ENCODE measurements at regions not wholly inside any gene's neighbourhood (a gene's known extent, or its start where the extent isn't known, plus 50 kb on each side); places are given as distances from the start of the nearest gene placed in this dataset.
A peak's percentile ranks its signal among the peaks of the same experiment; 100 is the strongest.

DNA sequence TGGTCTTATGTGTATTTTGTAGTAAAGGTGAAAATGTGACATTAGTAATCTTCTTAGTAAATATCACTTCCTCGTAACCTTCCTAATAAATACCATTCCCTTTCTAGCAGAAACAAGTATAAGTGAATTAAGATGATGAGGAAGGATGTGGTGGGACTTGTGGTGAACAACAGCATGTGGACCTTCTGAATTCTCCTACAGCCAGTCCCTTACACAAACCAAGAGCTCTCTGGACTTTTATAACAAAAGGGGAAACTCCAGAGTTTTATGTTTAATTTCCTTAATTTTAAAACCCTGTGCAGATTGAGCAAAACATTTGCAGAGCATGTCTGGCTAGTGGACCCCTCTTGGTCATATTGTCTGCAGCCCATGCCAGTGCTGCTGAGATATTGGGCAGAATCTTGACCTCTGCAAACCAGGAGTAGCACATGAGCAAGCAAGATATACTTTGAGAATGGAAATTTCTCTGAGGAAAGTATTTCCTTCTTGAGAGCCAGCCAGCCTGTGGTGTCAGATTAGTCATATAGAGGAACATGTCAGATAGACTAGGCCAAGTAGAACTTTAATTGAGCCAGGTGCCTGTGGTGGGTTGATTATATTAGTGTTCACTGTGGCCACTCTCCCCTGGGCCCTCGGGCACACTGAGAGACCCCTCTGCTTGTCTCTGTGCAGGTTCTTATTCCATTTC, 328.2 kb downstream of the DKK2 start:
- TF ChIP-seq, protein P1, sequence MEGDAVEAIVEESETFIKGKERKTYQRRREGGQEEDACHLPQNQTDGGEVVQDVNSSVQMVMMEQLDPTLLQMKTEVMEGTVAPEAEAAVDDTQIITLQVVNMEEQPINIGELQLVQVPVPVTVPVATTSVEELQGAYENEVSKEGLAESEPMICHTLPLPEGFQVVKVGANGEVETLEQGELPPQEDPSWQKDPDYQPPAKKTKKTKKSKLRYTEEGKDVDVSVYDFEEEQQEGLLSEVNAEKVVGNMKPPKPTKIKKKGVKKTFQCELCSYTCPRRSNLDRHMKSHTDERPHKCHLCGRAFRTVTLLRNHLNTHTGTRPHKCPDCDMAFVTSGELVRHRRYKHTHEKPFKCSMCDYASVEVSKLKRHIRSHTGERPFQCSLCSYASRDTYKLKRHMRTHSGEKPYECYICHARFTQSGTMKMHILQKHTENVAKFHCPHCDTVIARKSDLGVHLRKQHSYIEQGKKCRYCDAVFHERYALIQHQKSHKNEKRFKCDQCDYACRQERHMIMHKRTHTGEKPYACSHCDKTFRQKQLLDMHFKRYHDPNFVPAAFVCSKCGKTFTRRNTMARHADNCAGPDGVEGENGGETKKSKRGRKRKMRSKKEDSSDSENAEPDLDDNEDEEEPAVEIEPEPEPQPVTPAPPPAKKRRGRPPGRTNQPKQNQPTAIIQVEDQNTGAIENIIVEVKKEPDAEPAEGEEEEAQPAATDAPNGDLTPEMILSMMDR (IDR thresholded peaks at IDR 0.05; ENCODE audit: insufficient read depth, low read depth, low read length, missing control alignments): no peak
- no peak overlapping the region for H3K4me3 ChIP-seq (ENCODE audit: low read length)
- peak; percentile 42 for DNase-seq (ENCODE audit: low read depth)

DNA sequence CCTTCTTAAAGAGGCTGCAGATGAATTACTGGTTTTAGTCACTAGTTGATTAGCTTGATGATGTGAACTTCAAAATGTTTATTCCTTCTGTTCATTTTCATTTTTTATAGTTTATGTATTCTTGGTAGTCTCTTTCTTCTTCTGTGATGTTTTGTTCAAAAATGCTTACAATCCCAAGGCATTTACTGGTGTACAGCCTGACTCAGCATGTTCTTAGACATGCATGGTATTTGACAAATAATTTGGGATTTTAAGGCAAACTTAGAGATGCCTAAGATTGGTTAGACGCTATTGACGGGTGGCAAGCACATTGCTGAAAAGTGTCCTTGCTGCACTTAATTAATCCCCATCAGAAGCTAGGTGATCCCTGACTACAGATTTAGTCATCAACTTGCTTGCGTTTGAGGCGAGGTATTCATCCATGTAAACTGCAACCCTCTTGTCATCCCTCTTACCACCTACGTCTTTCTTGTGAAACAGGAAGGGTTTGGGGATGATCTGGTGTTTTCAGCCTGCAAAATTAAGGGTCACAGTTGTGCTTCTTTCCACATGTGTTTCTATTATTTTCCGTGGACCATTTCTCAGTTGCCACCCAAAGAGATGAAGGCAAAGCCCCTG, 331.8 kb downstream of the DKK2 start:
- H3K4me3 ChIP-seq (ENCODE audit: low read length): no peak overlapping the region
- DNase-seq (ENCODE audit: low read depth): peak; percentile 63
- TF ChIP-seq, protein P1 (IDR thresholded peaks at IDR 0.05; ENCODE audit: insufficient read depth, low read depth, low read length, missing control alignments): no peak

DNA sequence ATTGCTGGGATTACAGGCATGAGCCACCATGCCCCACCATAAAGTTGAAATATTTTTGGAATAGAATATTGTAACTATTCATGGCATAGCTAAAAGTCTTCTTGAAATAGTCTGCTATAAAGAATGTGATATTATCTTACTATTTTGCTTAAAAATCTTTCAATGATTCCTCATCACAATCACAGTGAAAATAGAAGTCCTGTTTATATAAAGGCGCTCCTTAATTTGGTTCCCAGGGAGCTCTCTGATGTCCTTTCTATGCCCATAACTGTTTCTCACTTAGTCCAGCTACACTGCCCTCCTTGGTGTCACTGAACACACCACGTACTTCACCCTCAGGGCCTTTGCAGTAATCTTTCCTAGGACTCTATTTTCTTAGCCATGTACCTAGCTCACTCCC, 331.7 kb upstream of the GIMD1 start:
- TF ChIP-seq, protein P1 (IDR thresholded peaks at IDR 0.05; ENCODE audit: insufficient read depth, low read depth, low read length, missing control alignments): no peak
- H3K4me3 ChIP-seq (ENCODE audit: low read length): no peak overlapping the region
- no peak for DNase-seq (ENCODE audit: low read depth)

- H3K4me3 ChIP-seq (ENCODE audit: low read length): no peak overlapping the region
- DNase-seq (ENCODE audit: low read depth): no peak
- TF ChIP-seq, protein P1 (IDR thresholded peaks at IDR 0.05; ENCODE audit: insufficient read depth, low read depth, low read length, missing control alignments): no peak
Measured at GRCh38 chr4:106698621-106699195, 330.1 kb upstream of the GIMD1 start.

DNA sequence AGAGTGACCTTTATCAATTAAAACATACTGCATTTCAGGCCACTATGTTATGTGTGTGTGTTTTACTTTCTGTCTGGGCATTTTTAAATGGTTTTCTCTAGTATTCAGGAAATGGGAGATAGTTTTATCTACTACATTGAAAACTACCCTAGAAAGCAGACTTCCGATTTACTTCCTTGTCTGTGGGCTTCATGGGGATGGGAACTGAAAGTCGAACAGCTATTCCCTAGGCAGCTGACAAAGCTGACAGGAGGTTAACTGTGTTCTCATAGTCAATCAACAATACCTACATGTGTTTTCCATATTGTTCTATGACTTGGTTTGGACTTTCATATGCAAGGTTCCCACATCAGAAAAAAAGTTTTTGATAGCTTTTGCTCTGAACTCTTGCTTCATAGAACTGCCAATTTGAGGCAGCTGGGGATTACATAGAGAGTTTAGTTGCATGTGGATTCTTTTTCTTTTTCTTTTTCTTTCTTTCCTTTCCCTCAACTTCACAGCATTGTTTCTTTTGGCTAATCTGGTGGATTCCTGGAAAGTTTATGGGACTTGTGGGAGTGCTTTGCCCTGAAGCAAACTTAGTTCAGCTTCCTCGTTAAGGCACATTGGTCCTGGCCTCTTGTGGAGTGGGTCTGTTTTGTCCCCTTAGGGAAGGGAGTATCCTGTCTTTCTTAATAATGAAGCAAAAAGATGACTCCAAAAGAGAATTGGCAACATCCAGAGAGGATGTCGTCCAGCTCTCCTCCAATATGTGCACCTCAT, 327.1 kb upstream of the GIMD1 start:
- DNase-seq (ENCODE audit: low read depth): no peak
- TF ChIP-seq, protein P1 (IDR thresholded peaks at IDR 0.05; ENCODE audit: insufficient read depth, low read depth, low read length, missing control alignments): no peak
- H3K4me3 ChIP-seq (ENCODE audit: low read length): no peak overlapping the region

- DNase-seq (ENCODE audit: low read depth): peak; percentile 87
- TF ChIP-seq, protein P1 (IDR thresholded peaks at IDR 0.05; ENCODE audit: insufficient read depth, low read depth, low read length, missing control alignments): no peak
Measured at GRCh38 chr4:106694232-106694631, 325.7 kb upstream of the GIMD1 start.

More at GRCh38 chr4:106694232-106694631, 325.7 kb upstream of the GIMD1 start:
- no peak overlapping the region for H3K4me3 ChIP-seq (ENCODE audit: low read length)
